ENCODE measurements at regions not wholly inside any gene's neighbourhood (a gene's known extent, or its start where the extent isn't known, plus 50 kb on each side); places are given as distances from the start of the nearest gene placed in this dataset.

GRCh38 chr18:51658436-51658835 lies 461.0 kb upstream of the MEX3C start:
- TF ChIP-seq CTCF (IDR thresholded peaks at IDR 0.05) = no peak
- no peak for TF ChIP-seq POLR2A (IDR thresholded peaks at IDR 0.05)

Measured in body of pancreas (tissue), 4 donors.